GM19455 (cell line): ENCODE measurements at regions not wholly inside any gene's neighbourhood (a gene's known extent, or its start where the extent isn't known, plus 50 kb on each side); places are given as distances from the start of the nearest gene placed in this dataset.

Experiments
- ATAC-seq: cut with Tn5 transposase; IDR thresholded peaks from one replicate; pipeline ENCODE4 v1.9.1; 2021; ENCODE audit not compliant: unreplicated experiment

DNA sequence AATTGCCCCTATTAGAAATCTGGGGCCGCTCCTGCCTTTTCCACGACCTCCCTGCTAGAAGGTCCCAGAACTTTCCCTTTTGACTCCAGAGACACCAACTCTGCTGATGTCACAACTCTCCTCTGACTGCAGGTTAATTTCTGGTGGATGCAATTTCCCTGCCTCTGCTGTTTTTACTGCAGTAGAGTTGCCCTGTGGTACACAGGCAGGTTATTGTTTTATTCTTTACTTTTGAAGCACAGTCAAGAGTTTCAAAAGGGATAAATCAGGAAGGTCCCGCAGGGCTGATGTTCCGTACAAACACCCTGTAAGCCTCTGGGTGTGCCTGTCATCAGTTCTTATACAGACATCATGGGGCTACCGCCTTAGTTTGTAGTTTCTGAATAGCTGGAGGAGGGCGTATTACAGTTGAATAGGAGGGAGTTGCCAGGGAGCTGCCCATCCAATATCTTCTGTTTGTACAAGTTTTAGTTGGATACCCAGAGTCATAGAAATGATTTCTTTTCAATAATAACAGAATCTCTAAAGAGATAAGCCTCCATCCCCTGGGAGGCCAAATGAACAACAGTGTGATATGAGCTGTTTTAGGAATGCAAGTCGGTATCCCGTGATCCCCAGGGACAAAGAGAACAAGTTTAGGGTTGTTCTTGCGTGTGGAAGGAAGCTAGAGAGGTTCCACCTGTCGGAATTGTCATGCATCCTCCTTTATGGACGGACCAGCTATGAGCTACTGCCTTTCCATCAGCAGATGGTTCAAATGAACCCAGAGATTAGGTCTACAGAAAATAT is 108.4 kb upstream of the COPS8 start:
- ATAC-seq = no peak

DNA sequence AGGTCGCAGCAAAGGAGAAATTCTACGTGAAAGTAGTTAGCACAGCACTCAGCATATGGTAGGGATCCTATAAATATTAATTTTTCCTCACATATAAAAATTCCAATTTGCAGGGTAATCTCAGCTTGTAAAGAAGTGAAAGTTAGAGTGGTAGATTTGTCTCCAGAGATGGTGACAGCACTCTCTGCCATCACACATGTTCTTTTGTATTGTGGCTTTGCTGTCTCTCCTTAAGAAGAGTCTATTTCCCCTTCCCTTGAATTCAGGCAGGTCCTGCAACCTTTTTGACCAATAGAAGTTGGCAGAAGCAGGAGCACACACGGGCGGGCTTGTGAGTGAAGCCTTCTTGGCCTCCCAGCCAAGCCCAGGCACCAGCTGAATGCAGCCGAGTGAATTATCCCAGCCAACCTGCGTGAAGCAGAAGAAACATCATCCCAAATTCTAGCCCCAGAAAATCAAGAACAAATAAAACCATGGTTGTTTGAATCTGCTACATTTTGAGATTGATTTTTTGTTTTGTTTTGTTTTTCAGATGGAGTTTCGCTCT is 107.8 kb upstream of the COPS8 start:
- ATAC-seq = no peak

DNA sequence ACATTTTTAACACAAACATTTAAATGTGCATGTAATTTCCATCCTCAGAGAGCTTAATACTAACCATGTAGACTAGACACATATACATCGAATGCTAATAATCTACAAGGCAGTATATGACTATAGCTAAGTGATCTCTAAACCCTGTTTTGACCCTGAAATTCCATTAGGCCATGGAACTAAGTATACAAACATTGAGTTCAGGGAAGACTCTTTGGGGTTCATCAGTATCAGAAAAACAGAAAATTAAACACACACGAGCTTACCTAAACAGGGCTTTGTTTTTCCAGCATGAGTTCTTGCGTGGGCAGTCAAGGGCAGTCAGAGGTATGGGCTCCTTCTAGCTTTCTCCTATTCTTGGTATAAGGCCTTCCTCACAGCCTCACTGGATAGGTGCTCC is 106.0 kb upstream of the COPS8 start:
- ATAC-seq = no peak

DNA sequence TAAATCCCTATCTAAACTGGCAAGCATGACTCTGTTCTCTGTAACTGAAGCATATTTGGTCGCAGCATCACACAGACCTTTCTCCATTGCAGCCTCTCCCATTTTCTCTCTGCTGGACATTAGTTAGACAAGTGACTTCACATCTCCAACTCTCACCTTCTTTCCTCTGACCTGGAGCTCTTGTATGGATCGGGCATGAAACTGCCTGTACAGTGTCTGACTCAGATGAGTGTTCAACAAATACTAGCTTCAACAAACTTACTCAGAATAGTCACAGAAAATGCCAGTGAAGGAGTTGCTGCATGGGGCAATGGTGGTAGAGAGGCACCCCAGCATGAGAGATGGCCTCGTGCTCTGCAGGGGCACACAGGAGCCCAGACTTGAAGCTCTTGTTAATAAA is 104.7 kb upstream of the COPS8 start:
- ATAC-seq = no peak

DNA sequence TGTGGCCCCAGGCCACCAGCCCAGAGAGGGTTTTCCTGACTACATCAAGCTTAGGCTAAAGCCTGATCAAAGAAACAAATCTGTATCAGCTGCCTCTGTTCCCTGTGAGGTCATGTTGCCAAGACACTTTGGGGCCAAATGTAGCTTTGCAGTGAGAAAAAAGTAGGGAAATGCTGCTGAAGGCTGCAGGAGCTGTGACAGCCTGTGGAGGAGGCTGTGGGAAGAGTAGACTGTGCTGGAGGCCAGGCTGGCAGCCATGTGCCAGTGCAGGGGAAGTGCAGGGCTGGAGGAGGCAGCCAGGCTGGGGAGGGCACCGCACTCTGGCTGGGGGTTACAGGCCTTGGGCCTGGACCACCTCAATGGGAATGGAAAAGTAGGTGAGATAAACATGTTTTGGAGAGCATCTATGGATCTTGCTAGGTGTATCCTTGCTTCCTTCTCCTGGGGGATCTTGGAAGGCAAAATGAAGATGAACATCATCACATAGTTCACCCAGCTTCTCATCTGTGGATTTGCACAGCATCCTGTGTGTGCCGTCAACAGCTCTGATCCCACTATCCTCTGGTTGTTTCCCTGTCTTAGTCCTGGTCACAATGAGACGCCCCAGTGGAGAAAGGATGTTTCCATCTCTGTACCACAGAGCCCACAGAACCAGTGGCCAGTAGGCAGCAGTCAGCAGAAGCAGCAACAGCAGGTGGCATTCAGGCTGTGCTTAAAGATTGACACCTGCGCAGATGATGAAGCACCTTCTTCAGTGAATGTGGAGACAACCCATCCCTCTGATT is 103.8 kb upstream of the COPS8 start:
- no peak for ATAC-seq

DNA sequence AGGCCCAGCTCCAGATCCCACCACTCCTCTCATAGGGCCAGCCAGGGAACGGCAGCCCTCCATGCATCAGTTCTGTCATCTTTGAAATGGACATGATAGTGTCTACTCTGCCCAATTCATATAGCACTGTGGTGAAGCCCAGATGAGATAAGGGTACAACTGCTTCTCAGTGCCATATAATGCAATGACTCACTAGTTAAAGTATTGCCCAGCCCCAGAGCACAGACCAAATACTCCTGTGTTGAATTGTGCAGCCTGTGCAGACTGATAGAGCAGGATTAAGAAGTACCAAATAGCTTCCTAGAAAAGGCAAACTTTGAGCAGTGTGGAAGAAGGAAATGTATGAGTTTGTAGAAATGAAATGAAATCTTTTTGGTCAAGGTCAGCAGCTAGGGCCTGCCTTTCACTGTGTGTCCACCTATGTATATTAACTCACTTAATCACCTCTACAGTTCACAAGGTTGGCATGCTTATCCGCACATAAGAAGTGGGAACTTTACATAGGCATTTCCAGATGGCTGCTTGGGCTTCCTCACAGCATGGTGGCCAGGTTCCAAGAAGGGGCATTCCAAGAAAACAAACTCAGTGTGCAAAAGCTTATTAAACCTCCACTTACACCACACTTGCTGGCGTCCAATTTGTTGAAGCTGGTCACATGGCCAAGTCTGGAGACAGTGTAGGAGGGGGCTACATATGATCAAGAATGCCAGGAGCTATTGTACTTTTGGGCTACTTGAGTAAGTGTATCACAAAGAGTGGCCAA is 102.8 kb upstream of the COPS8 start:
- ATAC-seq = no peak

DNA sequence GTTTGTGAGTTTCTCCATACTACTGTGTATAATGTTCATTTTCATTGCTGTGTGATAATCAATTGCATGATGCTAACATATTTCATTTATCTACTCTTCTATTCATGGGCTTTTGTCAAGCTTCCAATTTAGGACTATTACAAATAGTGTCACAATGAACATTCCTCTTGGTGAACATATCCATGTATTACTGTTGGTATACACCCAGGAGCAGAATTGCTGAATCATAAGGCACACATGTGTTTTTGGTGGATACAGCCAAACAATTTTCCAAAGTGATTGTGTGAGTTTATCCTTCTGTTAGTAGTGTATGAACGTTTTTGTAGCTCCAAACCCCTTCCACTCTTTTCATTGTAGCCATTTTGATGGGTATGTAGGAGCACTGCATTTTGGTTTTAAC is 101.6 kb upstream of the COPS8 start:
- ATAC-seq = no peak

DNA sequence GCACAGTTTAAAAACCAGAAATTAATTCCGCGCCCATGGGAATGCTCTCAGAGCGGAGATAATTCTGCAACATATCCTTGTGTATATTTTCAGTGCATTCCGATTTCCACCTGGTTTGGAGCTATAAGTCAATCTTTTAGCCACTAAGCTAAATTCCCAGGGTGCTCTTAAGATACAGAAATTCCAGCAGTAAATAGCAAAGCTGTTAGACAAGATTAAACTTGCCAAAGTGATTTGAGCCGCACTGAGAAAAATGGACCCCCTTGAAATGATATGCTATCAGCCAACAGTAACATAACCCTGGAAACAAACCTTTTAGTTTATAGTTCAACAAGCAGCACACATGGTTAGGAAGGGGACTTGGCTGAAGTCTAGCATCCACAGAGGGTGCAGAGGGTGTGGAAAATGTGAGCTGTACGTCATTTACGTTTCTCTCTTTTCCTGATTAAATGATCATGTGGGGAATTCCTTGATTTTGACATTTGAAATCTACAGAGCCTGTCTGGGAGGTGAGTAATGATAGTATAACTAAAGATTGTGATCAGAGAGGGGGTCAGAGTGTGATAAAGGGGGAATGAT is 99.8 kb upstream of the COPS8 start:
- ATAC-seq = no peak

DNA sequence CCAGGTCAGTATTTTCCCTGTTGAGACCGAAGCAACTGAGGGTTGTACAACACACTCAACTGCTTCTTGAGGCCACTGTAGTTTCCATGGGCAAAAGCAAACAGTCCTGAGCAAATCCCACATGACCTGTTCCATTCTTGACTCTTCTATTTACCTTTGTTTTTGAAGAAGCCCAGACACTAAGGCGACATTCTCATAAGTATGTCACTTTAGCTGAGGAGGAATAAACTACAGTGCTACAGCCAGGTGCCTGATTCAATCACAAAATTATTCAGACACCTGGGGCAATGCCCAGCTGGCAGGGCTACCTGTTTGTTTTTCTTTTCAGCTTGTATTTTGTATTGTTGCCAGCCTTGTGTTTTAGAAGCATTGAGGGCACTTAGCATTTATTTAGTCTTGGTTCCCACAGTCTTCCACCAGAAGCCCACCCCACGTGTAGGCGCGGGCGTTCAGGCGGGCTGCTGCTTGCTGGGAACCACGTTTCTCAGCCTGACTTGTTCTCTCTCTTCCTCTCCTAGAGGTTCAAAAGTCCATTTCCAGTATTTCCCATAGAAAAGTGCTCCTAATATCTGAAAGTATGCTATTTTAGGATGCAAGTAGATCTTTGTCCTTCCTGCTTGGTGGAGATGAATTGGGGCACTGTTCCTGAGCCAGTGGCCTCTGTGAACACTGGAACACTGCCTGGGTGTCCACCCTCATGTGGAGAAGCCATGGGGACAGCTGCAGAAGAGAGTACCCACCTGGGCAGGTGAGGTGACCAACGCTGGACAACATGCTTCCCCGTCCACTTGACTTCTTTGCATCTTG is 99.0 kb upstream of the COPS8 start:
- no peak for ATAC-seq

DNA sequence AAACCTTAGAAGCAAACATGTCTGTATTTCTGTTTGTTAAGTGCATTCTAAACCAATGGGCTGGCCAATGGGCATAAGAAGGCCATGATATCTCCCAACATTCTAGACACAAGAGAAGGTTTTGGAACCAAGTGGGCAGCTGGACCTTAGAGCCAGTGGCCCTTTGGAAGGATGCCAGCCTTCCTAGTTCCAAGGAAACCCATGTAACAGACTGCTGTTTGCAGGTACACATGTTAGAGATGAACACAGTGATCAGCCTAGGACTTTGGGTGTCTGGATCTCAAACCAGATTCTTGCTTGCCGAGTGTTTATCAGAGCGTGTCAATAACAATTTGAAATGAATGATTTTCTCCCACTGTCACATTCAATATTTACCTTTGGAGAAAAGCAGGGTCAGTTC is 97.5 kb upstream of the COPS8 start:
- no peak for ATAC-seq

DNA sequence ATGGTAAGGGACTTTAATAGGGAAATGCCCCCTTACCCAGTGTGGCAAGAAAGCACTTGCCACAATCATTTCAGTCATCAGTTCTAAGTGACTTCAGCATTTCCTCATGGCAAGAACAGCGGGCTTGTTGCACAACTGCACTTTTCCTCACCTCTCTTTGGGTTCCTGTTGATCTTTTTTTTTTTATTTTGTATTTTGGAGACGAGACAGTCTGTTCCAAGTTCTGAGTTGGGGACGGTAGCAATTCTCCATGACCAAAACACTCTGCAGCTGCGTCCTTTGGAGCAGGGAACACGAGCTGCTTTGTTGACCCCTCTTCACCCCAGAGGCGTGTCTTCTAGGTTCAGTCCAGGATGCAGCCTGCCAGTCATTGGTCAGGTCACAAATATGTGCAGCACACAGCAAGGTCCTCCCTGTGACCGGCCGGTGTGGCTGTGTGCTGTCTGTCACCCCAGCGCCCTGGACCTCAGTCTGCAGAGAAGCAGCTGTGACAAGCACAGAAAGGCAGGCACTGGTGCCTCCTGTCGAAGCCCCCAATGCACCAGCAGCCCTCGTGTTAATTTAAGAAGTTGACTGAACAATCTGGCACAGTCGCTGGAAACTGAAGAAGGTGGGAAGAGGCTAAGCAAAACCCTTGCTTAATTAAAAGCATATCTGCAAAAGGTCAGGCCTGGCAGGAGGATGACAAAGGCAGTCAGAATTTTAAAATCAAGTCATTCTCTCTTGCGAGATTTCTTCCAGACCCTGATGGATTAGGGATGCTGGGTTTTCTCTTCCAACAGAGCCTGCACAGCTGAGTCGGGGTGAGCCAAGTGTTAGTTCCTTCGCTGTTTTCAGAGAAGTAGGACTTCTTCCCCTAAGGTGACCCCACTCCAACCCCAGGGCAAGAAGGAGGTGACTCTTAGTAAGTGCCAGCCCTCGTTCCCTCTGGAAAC is 96.7 kb upstream of the COPS8 start:
- no peak for ATAC-seq

DNA sequence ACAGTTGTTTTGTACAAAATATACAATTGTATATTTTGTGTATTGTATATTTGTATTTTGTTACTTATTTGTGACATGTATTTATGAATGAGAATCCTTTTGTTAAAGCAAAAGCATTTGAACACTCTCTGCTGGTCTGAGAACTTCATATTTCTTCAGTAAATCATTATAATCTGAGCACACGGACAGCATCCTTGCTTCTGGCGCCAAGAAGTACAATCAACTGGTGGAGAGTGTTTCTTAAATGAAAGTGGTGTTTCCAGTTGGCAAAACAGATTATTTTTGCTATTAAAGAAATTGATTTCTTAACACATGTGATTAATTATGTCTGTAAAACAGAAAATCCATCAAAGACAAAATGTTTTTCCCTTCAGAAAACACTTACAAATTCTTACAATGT is 95.1 kb upstream of the COPS8 start:
- no peak for ATAC-seq

DNA sequence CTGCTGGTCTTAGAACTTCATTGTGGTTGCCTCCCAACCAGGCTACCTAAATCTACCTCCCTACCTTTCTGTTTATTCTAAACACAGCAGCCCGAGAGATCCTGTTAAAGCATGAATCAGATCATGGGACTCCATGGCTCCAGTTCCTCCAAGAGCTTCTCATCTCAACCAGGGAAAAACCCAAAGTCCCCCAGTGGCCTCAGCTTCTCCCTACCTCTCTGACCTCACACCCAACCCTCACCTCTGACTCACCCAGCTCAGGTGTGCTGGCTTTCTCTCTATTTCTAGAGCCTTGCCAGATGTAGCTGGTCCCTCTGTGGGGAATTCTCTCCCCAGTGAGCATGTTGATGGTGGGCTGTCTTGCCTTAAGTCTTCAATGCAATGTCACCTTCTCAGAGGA is 93.8 kb upstream of the COPS8 start:
- no peak for ATAC-seq

DNA sequence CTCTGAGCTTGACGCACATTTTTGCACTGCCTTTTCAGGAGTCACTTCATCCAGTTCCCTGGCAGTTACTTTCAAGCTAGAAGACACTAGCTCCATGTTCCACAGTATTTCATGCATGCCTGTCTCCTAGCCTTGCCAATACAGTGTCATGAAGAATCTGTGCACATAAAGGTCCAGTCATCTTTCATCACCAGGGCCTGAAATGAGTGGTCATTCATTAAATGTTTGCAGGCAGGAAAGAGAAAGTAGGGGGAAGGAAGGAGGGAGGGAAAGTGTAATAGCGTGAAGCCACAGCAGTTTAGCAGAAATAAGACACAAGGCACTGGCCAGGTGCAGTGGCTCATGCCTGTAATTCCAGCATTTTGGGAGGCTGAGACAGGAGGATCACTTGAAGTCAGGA is 92.4 kb upstream of the COPS8 start:
- ATAC-seq = no peak

DNA sequence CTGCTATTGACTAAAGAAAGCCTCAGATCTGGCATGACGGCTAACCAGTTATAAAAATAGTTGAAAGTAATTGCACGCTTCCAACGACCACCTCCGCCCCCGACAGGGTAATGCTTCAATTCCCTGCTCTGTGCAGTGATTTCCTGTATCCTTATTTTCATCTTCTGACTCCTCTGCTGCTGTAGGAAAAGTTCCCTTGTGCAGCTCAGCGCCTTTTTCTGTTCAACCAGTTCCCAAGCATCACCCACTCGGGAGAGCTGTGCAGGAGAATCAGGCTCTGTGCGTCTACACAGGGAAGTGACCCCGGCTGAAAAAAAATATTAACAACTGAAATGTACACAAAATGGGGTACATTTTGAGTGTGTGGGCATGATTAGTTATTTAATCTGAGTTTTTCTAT is 91.3 kb upstream of the COPS8 start:
- ATAC-seq = no peak

DNA sequence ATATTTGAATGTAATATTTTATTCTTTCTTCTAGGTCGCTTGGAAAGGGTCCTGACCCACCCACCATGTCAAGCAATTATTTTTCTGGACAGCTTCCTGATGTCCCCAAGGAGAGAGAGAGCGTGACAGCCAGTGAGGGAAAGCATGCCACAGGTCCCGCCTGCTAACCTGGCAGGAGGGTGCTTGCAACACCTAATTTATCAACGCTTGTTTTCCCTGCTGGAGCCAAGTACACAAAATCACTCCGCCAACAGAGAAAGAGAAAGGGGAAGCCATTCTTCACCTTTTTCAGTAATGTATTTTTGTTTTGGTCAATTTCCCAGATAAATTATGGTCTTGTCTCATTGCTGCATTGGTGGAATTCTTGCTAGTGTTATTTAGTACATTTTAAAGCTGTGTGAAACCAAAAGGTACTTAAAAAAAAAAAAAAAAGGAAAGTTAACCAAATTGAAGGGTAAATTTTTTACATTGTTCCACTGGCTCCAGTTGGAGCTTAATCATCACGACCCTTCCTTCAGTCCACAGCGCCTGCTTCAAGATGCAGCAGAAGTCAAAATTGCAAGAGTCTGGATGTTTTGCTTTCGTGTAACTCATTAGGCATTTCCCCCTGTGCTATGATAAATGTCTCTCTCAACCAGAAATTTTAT is 88.5 kb upstream of the COPS8 start:
- ATAC-seq = no peak

DNA sequence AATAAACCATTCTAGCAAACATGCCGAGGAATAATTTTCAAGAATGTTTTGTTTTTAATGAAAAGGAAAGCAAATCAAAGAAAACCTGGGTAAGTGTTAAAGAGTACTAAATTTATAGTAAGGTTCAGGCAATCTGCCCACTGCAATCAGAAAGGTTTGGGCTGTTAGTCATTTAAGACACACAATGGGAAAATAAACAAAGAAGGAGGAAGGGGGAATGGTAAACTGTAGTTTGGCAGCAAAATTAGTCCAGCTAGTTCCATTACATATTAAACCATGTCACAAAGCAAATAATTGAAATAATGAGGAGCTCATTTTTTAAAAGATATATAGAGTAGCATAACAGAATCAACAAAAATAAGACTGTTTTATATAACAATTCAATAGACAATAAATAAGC is 87.5 kb upstream of the COPS8 start:
- ATAC-seq = no peak

DNA sequence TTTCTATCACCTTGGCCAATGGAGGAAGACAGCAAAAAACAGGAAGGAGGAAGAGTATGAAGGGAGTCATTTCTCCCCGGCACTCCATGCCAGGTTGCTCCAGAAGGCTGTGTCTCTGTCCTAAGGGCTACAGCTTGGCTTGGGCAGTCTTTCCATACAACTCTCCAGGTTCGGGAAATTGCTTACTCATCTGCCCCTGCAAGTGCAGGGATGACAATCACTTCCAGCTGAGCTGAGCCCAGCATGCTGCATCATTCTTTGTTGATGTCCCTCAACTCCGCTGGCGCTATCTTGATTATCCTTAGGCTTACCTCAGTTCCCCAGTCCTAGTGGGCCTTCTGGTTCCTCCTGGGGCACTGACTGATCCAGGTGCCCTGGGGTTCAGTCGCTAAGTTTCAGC is 86.9 kb upstream of the COPS8 start:
- ATAC-seq = no peak

DNA sequence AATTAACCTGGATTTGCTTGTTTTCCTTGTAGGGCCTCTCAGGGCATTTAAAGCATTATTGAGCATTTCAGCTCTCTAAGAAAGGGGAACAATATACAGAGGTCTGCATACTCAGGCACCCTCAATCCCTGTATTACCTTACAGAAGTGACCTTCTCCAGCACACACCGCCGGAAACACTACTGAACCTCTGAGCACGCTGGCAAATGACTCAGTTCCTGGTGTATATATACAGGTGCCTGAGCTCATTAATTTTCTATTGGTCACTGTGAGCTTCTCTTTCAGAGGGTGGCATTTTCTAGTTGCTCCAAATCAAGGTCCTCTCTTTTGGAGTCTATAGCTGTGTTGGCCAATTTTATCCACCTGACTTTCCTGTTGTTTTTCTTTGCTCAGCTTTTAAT is 85.2 kb upstream of the COPS8 start:
- no peak for ATAC-seq
